Neuronal stem cell (in vitro differentiated cells): ENCODE measurements at regions not wholly inside any gene's neighbourhood (a gene's known extent, or its start where the extent isn't known, plus 50 kb on each side); places are given as distances from the start of the nearest gene placed in this dataset.

Experiments used
- DNase-seq: peaks from one replicate; pipeline ENCODE4 v3.0.0-alpha.2; 2013; ENCODE audit warnings: low spot score
- H2AFZ ChIP-seq: one replicate; pipeline ENCODE4 v1.6.1; 2013; ENCODE audit warnings: mild to moderate bottlenecking, low read length, inconsistent platforms
- H2AK5ac ChIP-seq: 2 replicates; pipeline ENCODE4 v1.6.1; 2013; ENCODE audit warnings: low read depth, mild to moderate bottlenecking, inconsistent platforms, low read length, moderate library complexity, mixed read lengths
- H2BK120ac ChIP-seq: 2 replicates; pipeline ENCODE4 v1.6.1; 2013; ENCODE audit warnings: low read depth, mild to moderate bottlenecking, inconsistent platforms, low read length, moderate library complexity, mixed read lengths
- H2BK12ac ChIP-seq: one replicate; pipeline ENCODE4 v1.6.1; 2013; ENCODE audit warnings: low read length, inconsistent platforms
- H2BK15ac ChIP-seq: 2 replicates; pipeline ENCODE4 v1.6.1; 2013; ENCODE audit warnings: mild to moderate bottlenecking, low read length, inconsistent platforms, mixed read lengths
- H2BK5ac ChIP-seq: one replicate; pipeline ENCODE4 v1.6.1; 2013; ENCODE audit warnings: inconsistent platforms, mild to moderate bottlenecking, low read length, moderate library complexity
- H3K14ac ChIP-seq: one replicate; pipeline ENCODE4 v1.6.1; 2013; ENCODE audit warnings: low read length, inconsistent platforms
- H3K18ac ChIP-seq: 2 replicates; pipeline ENCODE4 v1.6.1; 2013; ENCODE audit warnings: low read length, inconsistent platforms
- H3K23ac ChIP-seq: 2 replicates; pipeline ENCODE4 v1.6.1; 2013; ENCODE audit warnings: low read depth, mild to moderate bottlenecking, mixed read lengths, low read length, inconsistent platforms; ENCODE audit not compliant: poor library complexity
- H3K27ac ChIP-seq: replicated peaks from 3 replicates; pipeline ENCODE4 v1.5.1; 2013; ENCODE audit warnings: low read length, inconsistent platforms
- H3K27me3 ChIP-seq, 3 experiments: 2 replicates each; pipeline ENCODE4 v1.6.1; 2013; ENCODE audit warnings: low read length in 3 of 3, mild to moderate bottlenecking in 2 of 3, inconsistent platforms in 1 of 3, low read depth in 1 of 3, mixed read lengths in 1 of 3, moderate library complexity in 1 of 3; ENCODE audit not compliant: control insufficient read depth in 3 of 3, insufficient read depth in 3 of 3
- H3K36me3 ChIP-seq, 2 donors: replicated peaks in 1 of 2; 2 replicates each; pipeline ENCODE4 v1.6.1; 2013; ENCODE audit warnings: low read length in 2 of 2; ENCODE audit not compliant: control insufficient read depth in 2 of 2, insufficient read depth in 2 of 2
- H3K4ac ChIP-seq: 2 replicates; pipeline ENCODE4 v1.6.1; 2013; ENCODE audit warnings: inconsistent platforms, mild to moderate bottlenecking, low read length, moderate library complexity
- H3K4me1 ChIP-seq, 2 donors: 1 replicate in 1 of 2; 2 replicates in 1 of 2; pipeline ENCODE4 v1.6.1; 2013; ENCODE audit warnings: low read length in 2 of 2, low read depth in 1 of 2; ENCODE audit not compliant: control insufficient read depth in 2 of 2, insufficient read depth in 1 of 2
- H3K4me2 ChIP-seq: one replicate; pipeline ENCODE4 v1.6.1; 2013; ENCODE audit warnings: mild to moderate bottlenecking, low read length, inconsistent platforms; ENCODE audit not compliant: insufficient read depth, poor library complexity, severe bottlenecking
- H3K4me3 ChIP-seq, 2 donors: 2 replicates each; pipeline ENCODE4 v1.5.1; 2013; ENCODE audit warnings: low read length in 2 of 2, mild to moderate bottlenecking in 2 of 2, inconsistent platforms in 1 of 2, moderate library complexity in 1 of 2
- H3K79me1 ChIP-seq: one replicate; pipeline ENCODE4 v1.6.1; 2013; ENCODE audit warnings: low read depth, mild to moderate bottlenecking, inconsistent platforms, low read length, moderate library complexity
- H3K9ac ChIP-seq: one replicate; pipeline ENCODE4 v1.6.1; 2013; ENCODE audit warnings: mild to moderate bottlenecking, low read depth, low read length, inconsistent platforms; ENCODE audit not compliant: poor library complexity
- H3K9me3 ChIP-seq, 2 donors: replicated peaks in 1 of 2; 2 replicates each; pipeline versions ENCODE3 to v1.6.1; 2013; ENCODE audit warnings: low read length in 2 of 2, mild to moderate bottlenecking in 2 of 2, inconsistent platforms in 1 of 2, low read depth in 1 of 2, mixed read lengths in 1 of 2, moderate library complexity in 1 of 2; ENCODE audit not compliant: control insufficient read depth in 2 of 2, insufficient read depth in 1 of 2
- H4K8ac ChIP-seq: one replicate; pipeline ENCODE4 v1.6.1; 2013; ENCODE audit warnings: low read depth, mild to moderate bottlenecking, inconsistent platforms, low read length, moderate library complexity
- H4K91ac ChIP-seq: one replicate; pipeline ENCODE4 v1.6.1; 2013; ENCODE audit warnings: low read length, low read depth, mild to moderate bottlenecking, inconsistent platforms; ENCODE audit not compliant: poor library complexity
- WGBS, 2 donors: extraction: QIAGEN DNeasy Blood & Tissue Kit; methylation state at CpG; one replicate each; pipeline ENCODE4 v1.1.7; 2013; ENCODE audit warnings: missing lambda C conversion rate in 2 of 2, mixed read lengths in 1 of 2; ENCODE audit not compliant: insufficient read length in 2 of 2, insufficient replicate concordance in 1 of 2; ENCODE audit errors: extremely low coverage in 2 of 2; 5-methylcytosine and 5-hydroxymethylcytosine counted together

- no peak overlapping the region for H3K14ac ChIP-seq
- H3K23ac ChIP-seq = no peak overlapping the region
- WGBS, 2 donors = no CpG with 5 or more reads among the region's 16 CpGs
- no peaks in the 10 kb centered on the region for H3K27me3 ChIP-seq
- H3K18ac ChIP-seq = no peak overlapping the region
- H2AFZ ChIP-seq = no peak overlapping the region
- no peak overlapping the region for H3K27ac ChIP-seq
- H2BK12ac ChIP-seq = peak overlapping the region; percentile 18
- no peak overlapping the region for H3K4me3 ChIP-seq
- H3K36me3 ChIP-seq = no peaks in the 10 kb centered on the region
- no peak overlapping the region for H2BK120ac ChIP-seq
- H3K4me1 ChIP-seq = peaks cover 0 to 12% of the 10 kb centered on the region in 2 donors
- no peak for DNase-seq
- no peak overlapping the region for H2BK15ac ChIP-seq
- H3K9ac ChIP-seq = no peak overlapping the region
- no peak overlapping the region for H2AK5ac ChIP-seq
- H3K4ac ChIP-seq = no peak overlapping the region
- H4K8ac ChIP-seq = no peak overlapping the region
- H2BK5ac ChIP-seq = no peak overlapping the region
- no peaks in the 10 kb centered on the region for H3K79me1 ChIP-seq
- H4K91ac ChIP-seq = no peak overlapping the region
- H3K4me2 ChIP-seq = no peak overlapping the region
- H3K9me3 ChIP-seq = no peaks in the 10 kb centered on the region
Measured at GRCh38 chr7:42406358-42406757, 169.3 kb upstream of the GLI3 start.

GRCh38 chr7:42405782-42406181 lies 168.8 kb upstream of the GLI3 start:
- Histone ChIP-seq H3K23ac (no peak overlapping the region), H2BK5ac (no peak overlapping the region), H4K8ac (no peak overlapping the region), H3K14ac (no peak overlapping the region), H3K4ac (no peak overlapping the region), H4K91ac (no peak overlapping the region), H3K36me3 (no peaks in the 10 kb centered on the region), H2BK12ac (no peak overlapping the region), H2BK120ac (no peak overlapping the region), H3K4me1 (peaks cover 0 to 12% of the 10 kb centered on the region in 2 donors), H3K4me3 (no peak overlapping the region), H3K9me3 (no peaks in the 10 kb centered on the region), H3K9ac (no peak overlapping the region), H2AFZ (no peak overlapping the region), H3K18ac (no peak overlapping the region), H3K4me2 (no peak overlapping the region), H2AK5ac (no peak overlapping the region), H3K27ac (no peak overlapping the region), H3K27me3 (no peaks in the 10 kb centered on the region), H2BK15ac (no peak overlapping the region), H3K79me1 (no peaks in the 10 kb centered on the region)
- DNase-seq = no peak
- no CpG with 5 or more reads among the region's 1 CpG for WGBS, 2 donors

- no peak overlapping the region for H3K9ac ChIP-seq
- no peak overlapping the region for H4K8ac ChIP-seq
- peak overlapping the region; percentile 45 for H2AFZ ChIP-seq
- H3K27me3 ChIP-seq = no peaks in the 10 kb centered on the region
- no peaks in the 10 kb centered on the region for H3K9me3 ChIP-seq
- H3K14ac ChIP-seq = no peak overlapping the region
- H3K79me1 ChIP-seq = no peaks in the 10 kb centered on the region
- no peaks in the 10 kb centered on the region for H3K36me3 ChIP-seq
- peaks cover 2 to 12% of the 10 kb centered on the region in 2 donors for H3K4me1 ChIP-seq
- no peak overlapping the region for H3K4me3 ChIP-seq
- H2BK5ac ChIP-seq = no peak overlapping the region
- no peak for DNase-seq
- no peak overlapping the region for H3K4ac ChIP-seq
- no peak overlapping the region for H2AK5ac ChIP-seq
- no peak overlapping the region for H3K18ac ChIP-seq
- no peak overlapping the region for H4K91ac ChIP-seq
- H2BK12ac ChIP-seq = no peak overlapping the region
- no CpG with 5 or more reads among the region's 1 CpG for WGBS, 2 donors
- H3K23ac ChIP-seq = no peak overlapping the region
- no peak overlapping the region for H2BK15ac ChIP-seq
- no peak overlapping the region for H2BK120ac ChIP-seq
- H3K27ac ChIP-seq = no peak overlapping the region
- H3K4me2 ChIP-seq = no peak overlapping the region
Measured at GRCh38 chr7:42403831-42404230, 166.8 kb upstream of the GLI3 start.

GRCh38 chr7:42400961-42401360 lies 164.0 kb upstream of the GLI3 start:
- Histone ChIP-seq H3K14ac (no peak overlapping the region), H2BK12ac (no peak overlapping the region), H3K9me3 (no peaks in the 10 kb centered on the region), H3K4me2 (no peak overlapping the region), H3K36me3 (no peaks in the 10 kb centered on the region), H3K27me3 (no peaks in the 10 kb centered on the region), H2BK5ac (no peak overlapping the region), H2BK15ac (no peak overlapping the region), H2AK5ac (no peak overlapping the region), H3K23ac (no peak overlapping the region), H2AFZ (peak overlapping the region; percentile 21), H2BK120ac (no peak overlapping the region), H3K4me3 (no peak overlapping the region), H4K8ac (no peak overlapping the region), H3K9ac (no peak overlapping the region), H3K4me1 (peaks cover 2 to 12% of the 10 kb centered on the region in 2 donors), H3K27ac (no peak overlapping the region), H3K79me1 (no peaks in the 10 kb centered on the region), H4K91ac (no peak overlapping the region), H3K4ac (no peak overlapping the region), H3K18ac (no peak overlapping the region)
- WGBS, 2 donors = no CpG with 5 or more reads among the region's 7 CpGs
- no peak for DNase-seq
